ENCODE measurements at regions not wholly inside any gene's neighbourhood (a gene's known extent, or its start where the extent isn't known, plus 50 kb on each side); places are given as distances from the start of the nearest gene placed in this dataset.
"Not testable (repeated sequence)": the region's sequence is repeated elsewhere in the genome, so short reads cannot be mapped to it uniquely, and the experiment has no call there.

DNA sequence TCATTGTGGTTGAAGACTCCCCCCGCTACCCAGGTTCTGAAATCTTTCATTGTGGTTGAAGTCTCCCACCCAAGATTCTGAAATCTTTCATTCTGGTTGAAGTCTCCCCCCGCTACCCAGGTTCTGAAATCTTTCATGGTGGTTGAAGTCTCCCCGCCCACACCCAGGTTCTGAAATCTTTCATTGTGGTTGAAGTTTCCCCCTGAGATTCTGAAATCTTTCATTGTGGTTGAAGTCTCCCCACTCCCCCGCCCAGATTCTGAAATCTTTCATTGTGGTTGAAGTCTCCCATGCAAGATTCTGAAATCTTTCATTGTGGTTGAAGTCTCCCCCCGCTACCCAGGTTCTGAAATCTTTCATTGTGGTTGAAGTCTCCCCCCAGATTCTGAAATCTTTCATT lies 916.0 kb downstream of the BRD1 start:
- not testable (repeated sequence) for FAIRE-seq; DNase-seq (ENCODE audit: insufficient read length, low spot score)

DNA sequence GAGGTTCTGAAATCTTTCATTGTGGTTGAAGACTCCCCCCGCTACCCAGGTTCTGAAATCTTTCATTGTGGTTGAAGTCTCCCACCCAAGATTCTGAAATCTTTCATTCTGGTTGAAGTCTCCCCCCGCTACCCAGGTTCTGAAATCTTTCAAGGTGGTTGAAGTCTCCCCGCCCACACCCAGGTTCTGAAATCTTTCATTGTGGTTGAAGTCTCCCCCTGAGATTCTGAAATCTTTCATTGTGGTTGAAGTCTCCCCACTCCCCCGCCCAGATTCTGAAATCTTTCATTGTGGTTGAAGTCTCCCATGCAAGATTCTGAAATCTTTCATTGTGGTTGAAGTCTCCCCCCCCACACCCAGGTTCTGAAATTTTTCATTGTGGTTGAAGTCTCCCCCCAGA lies 916.6 kb downstream of the BRD1 start:
- FAIRE-seq; DNase-seq (ENCODE audit: insufficient read length, low spot score): not testable (repeated sequence)

GRCh38 chr22:48908547-48908946 lies 919.1 kb downstream of the BRD1 start:
- DNase-seq (ENCODE audit: insufficient read length, low spot score) (no peak), FAIRE-seq (no peak)

DNA sequence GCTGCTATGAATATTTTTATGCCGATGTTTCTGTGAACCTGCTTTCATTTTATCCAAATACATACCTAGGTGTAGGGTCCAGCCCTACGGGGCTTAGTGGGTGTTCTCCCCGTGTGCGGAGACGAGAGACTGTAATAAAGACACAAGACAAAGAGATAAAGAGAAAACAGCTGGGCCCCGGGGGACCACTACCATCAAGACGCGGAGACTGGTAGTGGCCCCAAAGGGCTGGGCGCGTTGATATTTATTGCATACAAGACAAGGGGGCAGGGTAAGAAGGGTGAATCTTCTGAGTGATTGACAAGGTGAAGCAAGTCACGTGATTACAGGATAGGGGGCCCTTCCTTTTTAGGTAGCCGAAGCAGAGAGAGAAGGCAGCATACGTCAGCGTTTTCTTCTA lies 920.1 kb downstream of the BRD1 start:
- no peak for FAIRE-seq

GRCh38 chr22:48906216-48906835 lies 921.3 kb downstream of the BRD1 start:
- DNase-seq (ENCODE audit: insufficient read length, low spot score) (no peak), FAIRE-seq (no peak)

More for the DNA sequence above, 920.1 kb downstream of the BRD1 start:
- DNase-seq (ENCODE audit: insufficient read length, low spot score): no peak

GRCh38 chr22:48905206-48905975 lies 922.3 kb downstream of the BRD1 start:
- no peak for FAIRE-seq

DNA sequence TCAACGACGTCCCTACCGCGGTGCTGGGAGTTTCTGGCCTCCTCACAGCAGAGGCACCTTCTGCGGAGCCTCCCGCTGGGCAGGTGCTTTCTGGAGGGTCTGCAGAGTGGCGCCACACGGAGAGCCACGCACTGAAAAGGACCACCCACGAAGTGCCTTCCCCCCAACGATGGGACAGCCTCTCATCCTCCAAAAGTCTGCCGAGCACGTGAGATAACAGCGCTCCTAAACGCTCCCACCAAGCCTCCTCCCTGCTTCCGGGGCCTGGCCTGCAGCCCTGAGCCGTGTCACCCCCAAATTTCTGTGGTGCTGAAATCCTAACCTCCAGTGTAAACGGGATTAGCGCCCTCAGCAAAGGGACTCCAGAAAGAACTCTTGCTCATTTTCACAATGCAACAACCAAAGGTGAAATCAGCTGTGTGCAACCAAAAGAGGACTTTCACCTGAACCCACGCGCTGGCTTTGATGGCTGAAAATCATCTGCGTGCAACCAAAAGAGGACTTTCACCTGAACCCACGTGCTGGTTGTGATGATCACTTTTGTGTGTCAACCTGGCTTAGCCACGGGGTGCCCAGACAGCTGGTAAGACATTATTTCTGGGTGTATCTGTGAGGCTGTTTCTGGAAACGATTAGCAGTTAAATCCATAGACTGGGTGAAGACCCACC lies 924.6 kb downstream of the BRD1 start:
- DNase-seq (ENCODE audit: insufficient read length, low spot score) (no peak), FAIRE-seq (no peak)

More at GRCh38 chr22:48905206-48905975, 922.3 kb downstream of the BRD1 start:
- DNase-seq (ENCODE audit: insufficient read length, low spot score): no peak

- FAIRE-seq (no peak), DNase-seq (ENCODE audit: insufficient read length, low spot score) (no peak)
Observed at GRCh38 chr22:48902001-48902869, 925.4 kb downstream of the BRD1 start.

GRCh38 chr22:48901324-48901723 lies 926.3 kb downstream of the BRD1 start:
- FAIRE-seq (no peak), DNase-seq (ENCODE audit: insufficient read length, low spot score) (no peak)

GRCh38 chr22:48900626-48901025 lies 927.0 kb downstream of the BRD1 start:
- FAIRE-seq: no peak
- no peak for DNase-seq (ENCODE audit: insufficient read length, low spot score)

DNA sequence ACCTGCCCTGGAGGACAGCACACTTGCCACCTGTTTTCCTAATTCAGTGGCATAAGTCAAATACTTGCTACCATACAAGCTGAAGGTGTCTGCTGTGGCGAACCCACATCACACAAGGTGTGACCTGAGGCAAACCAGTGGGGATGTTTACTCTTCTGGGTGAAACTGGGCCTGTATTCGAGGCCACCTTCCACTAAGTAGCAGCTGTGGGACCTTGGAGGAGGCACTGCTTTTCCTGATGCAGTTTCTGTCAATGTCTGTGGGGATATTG lies 927.4 kb downstream of the BRD1 start:
- FAIRE-seq (no peak), DNase-seq (ENCODE audit: insufficient read length, low spot score) (no peak)

DNA sequence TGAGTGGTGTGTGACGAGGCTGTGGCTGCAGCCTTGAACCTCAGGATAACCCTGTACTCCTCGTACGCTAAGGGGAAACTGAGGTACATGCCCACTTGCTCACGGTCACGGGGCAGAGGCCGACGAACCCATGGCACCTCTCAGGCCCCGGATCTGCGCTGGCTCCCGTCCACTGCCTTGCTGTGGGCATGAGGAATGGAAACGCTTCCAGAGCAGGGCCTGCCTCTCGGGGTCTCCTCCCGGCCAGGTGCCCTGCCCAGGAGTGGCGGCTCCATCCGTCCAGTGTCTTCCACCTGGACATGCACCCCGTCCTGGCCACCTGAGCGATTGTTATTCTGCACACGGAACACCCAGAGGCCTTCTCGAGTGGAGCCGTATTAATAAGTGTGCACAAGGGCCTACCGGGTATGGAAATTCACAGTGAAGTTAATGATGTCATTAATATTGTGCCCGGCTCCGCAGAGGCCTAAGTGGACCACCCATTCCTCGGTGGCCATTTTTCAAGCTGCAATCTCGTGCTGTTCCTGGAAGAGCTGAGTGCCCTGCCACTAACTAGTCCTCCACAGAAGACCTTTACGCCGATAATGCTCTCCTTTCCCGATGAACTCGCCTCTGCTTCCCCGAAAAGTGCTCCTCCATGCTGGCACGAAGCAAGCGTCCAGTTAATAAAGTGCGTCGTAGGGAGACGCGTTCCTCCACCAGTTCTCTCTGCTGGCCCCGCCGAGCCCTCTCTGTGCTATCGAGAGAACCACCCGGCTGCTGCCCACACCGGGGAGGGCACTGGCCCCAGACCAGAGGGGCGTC lies 927.9 kb downstream of the BRD1 start:
- DNase-seq (ENCODE audit: insufficient read length, low spot score) (no peak), FAIRE-seq (no peak)

DNA sequence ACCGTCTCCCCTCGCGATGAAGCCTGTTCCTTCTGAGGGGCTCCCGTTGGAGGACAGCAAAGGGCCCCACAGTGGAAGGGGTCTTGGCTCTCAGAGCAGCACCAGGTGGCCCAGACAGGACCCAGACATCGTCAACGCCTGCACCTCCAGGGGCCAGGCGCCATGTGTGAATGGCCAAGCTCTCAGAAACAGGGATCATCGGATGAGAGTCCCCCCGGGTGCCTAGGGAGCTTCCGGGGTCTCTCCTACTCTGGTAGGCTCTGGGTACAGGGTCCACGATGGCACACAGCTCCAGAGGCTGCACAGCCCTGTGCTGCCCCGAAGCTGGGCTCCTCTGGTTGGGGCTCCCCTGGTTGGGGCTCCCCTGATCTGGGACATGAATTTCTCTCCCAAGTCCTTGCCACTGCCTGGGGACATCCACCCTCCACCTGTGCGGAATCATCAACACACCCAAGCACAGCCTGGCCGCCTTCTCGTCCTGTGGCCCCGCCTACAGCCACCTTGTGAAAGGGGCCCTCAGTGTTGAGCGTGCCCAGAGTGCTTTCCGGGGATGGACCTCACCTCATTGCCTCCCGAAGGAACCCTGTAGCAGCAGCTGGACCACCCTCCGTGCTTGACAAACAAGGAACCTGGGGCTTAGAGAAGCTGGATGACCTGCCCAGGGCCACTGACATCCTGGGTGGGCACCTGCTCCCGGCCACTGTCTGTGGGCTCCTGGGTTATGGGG lies 929.0 kb downstream of the BRD1 start:
- FAIRE-seq (no peak), DNase-seq (ENCODE audit: insufficient read length, low spot score) (no peak)

GRCh38 chr22:48897645-48898370 lies 929.9 kb downstream of the BRD1 start:
- no peak for FAIRE-seq
- DNase-seq (ENCODE audit: insufficient read length, low spot score): no peak

DNA sequence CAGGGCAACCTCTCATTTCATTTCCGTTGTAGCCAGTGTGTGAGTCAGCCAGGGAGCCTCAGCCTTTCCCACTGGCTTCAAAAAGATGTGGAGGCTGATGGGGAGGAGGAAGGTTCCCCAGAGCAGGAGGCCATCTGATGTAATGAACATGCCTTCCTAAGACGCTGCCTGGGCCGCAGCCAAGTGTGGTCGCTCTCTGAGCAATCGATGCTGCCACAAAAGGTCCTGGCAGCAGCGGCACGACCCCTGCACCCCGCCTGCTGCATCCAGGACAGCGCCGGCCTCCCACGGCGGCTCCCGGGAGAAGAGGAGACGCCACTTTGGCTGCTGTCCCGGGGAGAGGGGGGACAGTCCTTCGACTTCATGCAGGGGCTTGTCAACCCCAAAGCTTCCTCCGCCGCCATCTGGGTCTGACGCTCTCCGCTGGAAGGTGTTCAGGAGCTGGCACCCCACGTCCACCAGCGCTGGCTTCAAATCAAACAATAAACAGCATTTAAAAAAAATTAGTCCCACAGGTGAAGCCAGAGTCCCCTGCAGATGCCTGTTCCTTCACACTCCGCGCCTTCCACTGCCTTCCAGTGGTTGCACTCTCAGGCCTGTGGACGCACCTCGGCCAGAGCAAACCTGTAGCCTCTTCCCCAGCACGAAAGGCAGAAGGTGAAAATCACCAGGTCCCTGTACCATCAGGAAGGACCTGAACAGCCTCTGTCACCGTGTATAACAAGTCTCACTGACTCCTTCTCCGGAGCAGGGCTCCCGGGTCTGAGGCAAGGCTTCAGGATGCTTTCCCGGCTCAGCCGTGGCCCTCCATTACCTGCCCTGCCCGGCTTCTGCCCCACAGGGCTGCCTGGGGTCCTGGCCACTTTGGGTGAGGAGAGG lies 930.7 kb downstream of the BRD1 start:
- DNase-seq (ENCODE audit: insufficient read length, low spot score): no peak
- no peak for FAIRE-seq

- DNase-seq (ENCODE audit: insufficient read length, low spot score): no peak
- no peak for FAIRE-seq
Observed at GRCh38 chr22:48895831-48896765, 931.6 kb downstream of the BRD1 start.

- FAIRE-seq: no peak
- no peak for DNase-seq (ENCODE audit: insufficient read length, low spot score)
Observed at GRCh38 chr22:48895336-48895735, 932.3 kb downstream of the BRD1 start.

All from HTR-8/SVneo (cell line).